ENCODE measurements at regions not wholly inside any gene's neighbourhood (a gene's known extent, or its start where the extent isn't known, plus 50 kb on each side); places are given as distances from the start of the nearest gene placed in this dataset.

- TF ChIP-seq EZH2 (IDR thresholded peaks at IDR 0.05; ENCODE audit: borderline replicate concordance, low read length) = no peak
- TF ChIP-seq CTCF (IDR thresholded peaks at IDR 0.05; ENCODE audit: low read length) = no peak
Measured at GRCh38 chr5:130974021-130974683, 190.9 kb downstream of the HINT1 start.
